Pancreas (tissue), 10 donors: ENCODE measurements at regions not wholly inside any gene's neighbourhood (a gene's known extent, or its start where the extent isn't known, plus 50 kb on each side); places are given as distances from the start of the nearest gene placed in this dataset.

Experiments
- ATAC-seq, 4 donors: fragments of 200-7000 bp; cut with Tn5 transposase; one replicate each; pipeline versions ENCODE4 v1.8.0 to v1.9.1; 2020; ENCODE audit warnings: mild to moderate bottlenecking in 4 of 4, moderate library complexity in 4 of 4
- DNase-seq, 6 donors: peaks; one replicate each; pipeline ENCODE4 v3.0.0-alpha.2; 2020
- FAIRE-seq: peaks from 2 replicates; lab custom pipeline; 2012; peaks lifted over from hg19 to GRCh38; lab: Jason Lieb, UNC
- H3K27ac ChIP-seq, 4 donors: fragments of 200-600 bp; sonication (generic); 1 replicate in 3 of 4; 2 replicates in 1 of 4; pipeline versions ENCODE4 v1.5.0 to v1.8.0; 2020
- H3K27me3 ChIP-seq, 4 donors: fragments of 200-600 bp; one replicate each; pipeline ENCODE4 v1.8.0; 2021
- H3K36me3 ChIP-seq, 3 donors: fragments of 200-600 bp; sonication (generic) in 1 of 3; one replicate each; pipeline versions ENCODE4 v1.5.0 to v1.8.0; 2020 to 2021
- H3K4me1 ChIP-seq, 3 donors: fragments of 200-600 bp; one replicate each; pipeline ENCODE4 v1.8.0; 2021
- H3K4me3 ChIP-seq, 4 donors: fragments of 200-600 bp; sonication (generic) in 2 of 4; one replicate each; pipeline versions ENCODE4 v1.5.0 to v1.8.0; 2020 to 2021
- H3K9me3 ChIP-seq, 4 donors: fragments of 200-600 bp; one replicate each; pipeline ENCODE4 v1.8.0; 2021
- WGBS, 2 donors: extraction: QIAGEN DNeasy Blood & Tissue Kit; methylation state at CpG; one replicate each; pipeline ENCODE4 v1.1.7; 2013; 5-methylcytosine and 5-hydroxymethylcytosine counted together
- intact Hi-C, 3 donors: fragments of 100-400 bp; cut with DNase I; formaldehyde crosslinking; loops; one replicate each; pipeline versions ENCODE4 v1.11.1 to v1.14.2; 2022
- TF ChIP-seq, protein P1 (sequence below), 4 donors: fragments of 200-600 bp; sonication (generic) in 3 of 4; IDR thresholded peaks; one replicate each; pipeline versions ENCODE4 v1.5.0 to v1.8.0; 2021; ENCODE audit warnings: antibody characterized with exemption in 4 of 4
- donor health status: healthy with polysubstance abuse.
- donor health status: DM: no; HTN: no; CAD: no; lungs with moderate emphysema.
- donor health status: DM: no; HTN: no; CAD: no.
- donor health status: control.
- donor health status: control.
- donor health status: Bipolar disorder and iron deficiency.
- donor health status: DM: yes; HTN: yes; CAD: no.
- donor health status: DM: no; HTN: no; CAD: no.
- donor health status: DM: no; HTN: no; CAD: no.
- donor health status: DM: yes; HTN: yes; CAD: no.

DNA sequence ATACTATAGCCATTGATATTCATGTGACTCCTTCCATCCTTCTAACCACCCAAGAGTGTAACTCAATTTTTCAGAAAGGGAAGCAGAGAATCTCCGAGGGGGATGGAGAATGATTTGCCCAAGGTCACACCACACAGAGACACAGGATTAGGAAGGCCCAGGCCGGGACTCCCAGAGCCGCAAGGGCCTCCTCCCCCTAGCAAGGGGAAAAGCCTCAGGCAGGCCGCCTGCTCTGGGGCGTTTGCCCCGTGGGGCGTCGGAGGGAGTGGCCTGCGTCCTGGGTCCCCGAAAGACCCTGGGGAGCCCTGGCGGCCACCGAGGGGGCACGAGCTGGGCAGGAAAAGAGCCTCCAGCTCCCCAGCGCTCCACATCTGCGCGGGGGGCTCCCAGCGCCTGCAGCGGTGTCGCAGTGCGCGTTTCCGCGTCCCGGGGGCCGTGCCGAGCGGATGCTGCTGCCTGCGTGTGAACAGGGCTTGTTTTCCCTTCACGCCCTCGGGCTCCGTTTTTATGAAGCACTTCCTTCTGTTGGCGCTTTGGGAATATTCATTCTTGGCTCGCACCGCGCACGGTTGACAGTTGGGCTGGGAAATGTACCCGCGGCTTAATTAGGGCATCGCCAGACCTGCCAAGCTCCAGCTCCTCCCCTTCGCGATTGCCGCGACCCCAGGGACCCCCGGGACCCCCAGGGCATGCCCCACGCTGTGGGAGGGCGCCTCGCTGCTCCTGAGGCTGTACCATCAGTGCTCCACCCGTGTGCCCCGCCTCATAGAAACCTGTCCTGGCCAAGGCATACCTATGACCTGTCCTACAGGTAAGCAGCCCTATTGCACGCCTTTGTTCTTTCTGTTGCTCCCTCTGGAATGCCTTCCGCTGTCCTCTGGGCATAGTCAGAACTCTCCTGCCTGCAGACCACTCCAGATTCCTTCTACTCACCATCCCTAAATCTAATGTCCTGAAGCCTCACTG is 158.9 kb upstream of the GLI2 start:
- no peaks in the 10 kb centered on the region for H3K4me1 ChIP-seq
- FAIRE-seq (no peak), DNase-seq (peak in 1 of 6 donors; percentile 22), ATAC-seq (peak in 3 of 4 donors; percentile 47 to 60 (median 54))
- H3K36me3 ChIP-seq, result no peaks in the 10 kb centered on the region
- TF ChIP-seq, protein P1, sequence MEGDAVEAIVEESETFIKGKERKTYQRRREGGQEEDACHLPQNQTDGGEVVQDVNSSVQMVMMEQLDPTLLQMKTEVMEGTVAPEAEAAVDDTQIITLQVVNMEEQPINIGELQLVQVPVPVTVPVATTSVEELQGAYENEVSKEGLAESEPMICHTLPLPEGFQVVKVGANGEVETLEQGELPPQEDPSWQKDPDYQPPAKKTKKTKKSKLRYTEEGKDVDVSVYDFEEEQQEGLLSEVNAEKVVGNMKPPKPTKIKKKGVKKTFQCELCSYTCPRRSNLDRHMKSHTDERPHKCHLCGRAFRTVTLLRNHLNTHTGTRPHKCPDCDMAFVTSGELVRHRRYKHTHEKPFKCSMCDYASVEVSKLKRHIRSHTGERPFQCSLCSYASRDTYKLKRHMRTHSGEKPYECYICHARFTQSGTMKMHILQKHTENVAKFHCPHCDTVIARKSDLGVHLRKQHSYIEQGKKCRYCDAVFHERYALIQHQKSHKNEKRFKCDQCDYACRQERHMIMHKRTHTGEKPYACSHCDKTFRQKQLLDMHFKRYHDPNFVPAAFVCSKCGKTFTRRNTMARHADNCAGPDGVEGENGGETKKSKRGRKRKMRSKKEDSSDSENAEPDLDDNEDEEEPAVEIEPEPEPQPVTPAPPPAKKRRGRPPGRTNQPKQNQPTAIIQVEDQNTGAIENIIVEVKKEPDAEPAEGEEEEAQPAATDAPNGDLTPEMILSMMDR (IDR thresholded peaks at IDR 0.05), result no peak
- peak overlapping the region in 1 of 4 donors; percentile 19 for H3K27ac ChIP-seq
- no peaks in the 10 kb centered on the region for H3K9me3 ChIP-seq
- 18 to 19% methylated on average over 51 of the region's 51 CpGs for WGBS, 2 donors
- intact Hi-C loops, result no loop called here
- H3K27me3 ChIP-seq, result no peaks in the 10 kb centered on the region
- peak overlapping the region in 1 of 4 donors; percentile 8 for H3K4me3 ChIP-seq

DNA sequence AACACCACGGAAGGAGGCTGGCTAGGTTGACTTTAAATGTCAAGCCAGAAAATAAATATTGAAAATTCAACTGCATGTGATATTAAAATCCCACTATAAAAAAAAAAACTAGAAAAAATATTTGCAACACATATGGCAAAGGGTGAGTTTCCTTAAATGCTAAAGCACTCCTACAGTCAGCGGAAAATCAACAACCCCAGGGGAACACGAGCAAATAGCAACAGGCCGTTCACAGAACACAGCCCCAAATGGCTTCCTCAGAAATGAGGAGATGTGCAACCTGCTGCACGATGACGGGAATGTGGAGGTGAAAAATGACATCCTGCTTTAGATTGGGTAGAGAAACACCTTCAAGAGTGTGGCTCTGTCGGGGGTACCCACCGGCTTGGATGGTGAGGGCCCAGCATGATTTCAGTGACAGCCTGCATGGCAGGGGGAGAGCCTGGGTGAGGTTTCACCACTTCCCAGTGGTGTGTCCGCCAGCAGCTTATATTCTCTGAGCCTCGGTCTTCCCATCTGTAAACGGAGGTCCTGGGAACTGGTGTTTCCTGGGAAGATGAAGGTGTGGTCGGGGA is 157.9 kb upstream of the GLI2 start:
- Histone ChIP-seq H3K9me3 (no peaks in the 10 kb centered on the region), H3K27me3 (no peaks in the 10 kb centered on the region), H3K36me3 (no peaks in the 10 kb centered on the region), H3K4me3 (no peak overlapping the region), H3K4me1 (no peaks in the 10 kb centered on the region), H3K27ac (no peak overlapping the region)
- TF ChIP-seq, protein P1 (IDR thresholded peaks at IDR 0.05), result no peak
- FAIRE-seq (no peak), DNase-seq (no peak), ATAC-seq (no peak)
- 87 to 92% methylated on average over 11 to 12 of the region's 12 CpGs for WGBS, 2 donors
- intact Hi-C loops, result no loop called here

DNA sequence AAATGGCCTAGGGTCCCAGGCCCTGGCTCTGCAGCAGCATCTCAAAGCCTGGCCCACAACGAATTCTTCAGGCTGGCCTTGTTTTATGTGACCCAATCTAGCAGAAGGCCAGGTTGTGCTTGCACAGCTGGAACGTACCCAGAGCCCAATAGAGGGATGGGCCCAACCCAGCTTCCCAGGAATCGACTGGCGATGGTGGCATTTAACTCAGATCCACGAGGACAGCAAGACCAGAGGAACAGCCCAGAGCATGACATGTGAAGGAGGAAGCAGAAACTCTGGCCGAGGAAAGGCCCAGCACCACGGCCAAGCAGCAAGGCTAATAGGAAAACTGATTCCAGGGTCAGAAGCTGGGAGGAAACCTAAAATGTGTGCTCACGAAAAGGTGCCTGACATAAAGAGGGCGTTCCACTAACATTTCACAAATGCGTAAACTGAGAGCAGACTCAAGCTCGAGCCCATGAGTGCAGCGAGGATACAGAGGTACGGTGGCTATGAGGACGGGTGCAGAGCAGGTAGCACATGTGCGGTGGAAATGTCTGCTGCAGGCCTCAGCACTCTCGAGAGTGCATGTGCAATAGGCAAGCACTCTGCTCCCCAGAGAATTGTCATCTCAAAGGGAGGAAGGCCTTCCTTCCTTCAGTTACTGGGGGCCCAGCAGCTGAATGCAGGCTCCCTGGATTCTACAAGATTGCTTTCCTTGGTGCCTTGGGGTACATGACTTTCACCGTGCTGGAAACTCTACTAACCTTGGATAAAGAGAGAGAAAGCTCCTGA is 156.9 kb upstream of the GLI2 start:
- FAIRE-seq (no peak), DNase-seq (no peak), ATAC-seq (no peak)
- no peaks in the 10 kb centered on the region for H3K9me3 ChIP-seq
- intact Hi-C loops, result no loop called here
- H3K27ac ChIP-seq, result no peak overlapping the region
- no peaks in the 10 kb centered on the region for H3K27me3 ChIP-seq
- H3K4me3 ChIP-seq, result no peak overlapping the region
- H3K36me3 ChIP-seq, result no peaks in the 10 kb centered on the region
- no peaks in the 10 kb centered on the region for H3K4me1 ChIP-seq
- WGBS, 2 donors, result 72 to 84% methylated on average over 17 of the region's 17 CpGs
- TF ChIP-seq, protein P1 (IDR thresholded peaks at IDR 0.05), result no peak

DNA sequence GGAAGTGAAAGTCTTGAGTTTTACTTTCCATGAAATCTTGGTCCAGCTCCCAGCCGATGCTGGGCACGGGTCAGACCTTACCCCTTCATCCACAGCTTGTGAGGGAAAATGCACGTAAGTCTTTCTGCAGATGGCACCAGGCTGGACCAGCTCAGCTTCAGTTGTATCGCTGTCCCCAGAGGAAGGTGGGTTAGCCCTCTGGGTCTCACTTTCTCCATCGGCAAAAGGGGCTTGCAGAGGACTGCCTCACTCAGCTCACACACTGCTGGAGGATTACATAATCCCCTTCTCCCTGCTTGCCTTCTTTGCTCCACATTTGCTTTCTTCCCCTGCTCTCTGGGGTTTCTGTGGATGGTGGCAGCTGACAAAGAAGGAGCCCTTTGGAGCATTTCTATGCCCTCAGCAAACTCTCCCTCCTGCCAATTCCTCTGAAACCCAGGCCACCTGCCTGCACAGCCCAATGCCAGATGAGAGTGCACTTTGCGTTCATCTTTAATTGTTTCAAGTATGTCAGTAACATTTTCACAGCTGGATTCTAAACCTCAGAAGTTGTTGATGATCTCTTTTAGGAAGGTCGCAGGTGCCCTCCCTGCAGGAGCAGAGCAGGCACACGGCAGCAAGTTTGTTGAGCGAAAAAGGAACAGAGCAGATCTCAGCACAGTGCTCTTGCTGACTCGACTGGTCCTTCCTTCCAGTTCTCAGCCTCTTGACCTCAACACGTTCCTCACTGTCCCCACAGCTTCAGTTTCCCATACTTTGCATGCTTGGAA is 155.6 kb upstream of the GLI2 start:
- H3K36me3 ChIP-seq, result no peaks in the 10 kb centered on the region
- FAIRE-seq (no peak), DNase-seq (no peak), ATAC-seq (no peak)
- no peak overlapping the region for H3K4me3 ChIP-seq
- no peaks in the 10 kb centered on the region for H3K27me3 ChIP-seq
- intact Hi-C loops, result no loop called here
- no peak overlapping the region for H3K27ac ChIP-seq
- TF ChIP-seq, protein P1 (IDR thresholded peaks at IDR 0.05), result no peak
- H3K4me1 ChIP-seq, result no peaks in the 10 kb centered on the region
- H3K9me3 ChIP-seq, result no peaks in the 10 kb centered on the region
- WGBS, 2 donors, result 68 to 76% methylated on average over 11 of the region's 11 CpGs
